Fibroblast of villous mesenchyme (primary cell): ENCODE measurements at regions not wholly inside any gene's neighbourhood (a gene's known extent, or its start where the extent isn't known, plus 50 kb on each side); places are given as distances from the start of the nearest gene placed in this dataset.
"Not testable (repeated sequence)": the region's sequence is repeated elsewhere in the genome, so short reads cannot be mapped to it uniquely, and the experiment has no call there.

Experiments
- DNase-seq: peaks from one replicate; pipeline ENCODE4 v3.0.0-alpha.2; 2010; ENCODE audit warnings: low read depth
- H3K4me3 ChIP-seq: 2 replicates; pipeline ENCODE4 v1.5.1; 2011; ENCODE audit warnings: low read depth, mild to moderate bottlenecking, low read length
- CTCF ChIP-seq: IDR thresholded peaks from 2 replicates; pipeline ENCODE4 v1.5.1; 2012; ENCODE audit warnings: low read depth, mild to moderate bottlenecking, low read length; ENCODE audit not compliant: insufficient read depth

GRCh38 chr6:163748036-163748435 is 333.5 kb downstream of the QKI start:
- TF ChIP-seq CTCF = no peak
- no peak overlapping the region for H3K4me3 ChIP-seq
- DNase-seq = no peak

GRCh38 chr6:163747058-163747457 is 332.5 kb downstream of the QKI start:
- not testable (repeated sequence) for DNase-seq, H3K4me3 ChIP-seq

- no peak for TF ChIP-seq CTCF
- no peak overlapping the region for H3K4me3 ChIP-seq
- peak; percentile 48 for DNase-seq
Observed at GRCh38 chr6:163745536-163746400, 331.2 kb downstream of the QKI start.

GRCh38 chr6:163744256-163744925 is 329.9 kb downstream of the QKI start:
- no peak overlapping the region for H3K4me3 ChIP-seq
- no peak for DNase-seq
- TF ChIP-seq CTCF = no peak

GRCh38 chr6:163743796-163744195 is 329.3 kb downstream of the QKI start:
- DNase-seq = no peak
- TF ChIP-seq CTCF = no peak
- H3K4me3 ChIP-seq = no peak overlapping the region

GRCh38 chr6:163741743-163742363 is 327.3 kb downstream of the QKI start:
- no peak for TF ChIP-seq CTCF
- no peak overlapping the region for H3K4me3 ChIP-seq
- no peak for DNase-seq

- H3K4me3 ChIP-seq = no peak overlapping the region
- no peak for TF ChIP-seq CTCF
- no peak for DNase-seq
Observed at GRCh38 chr6:163741342-163741741, 326.8 kb downstream of the QKI start.
